K562 (cell line): ENCODE measurements at regions not wholly inside any gene's neighbourhood (a gene's known extent, or its start where the extent isn't known, plus 50 kb on each side); places are given as distances from the start of the nearest gene placed in this dataset.

Experiments used
- CTCF ChIP-seq, 3 experiments: IDR thresholded peaks in 2 of 3; conservative IDR thresholded peaks in 1 of 3; 2 replicates each; pipeline ENCODE4 v1.5.1; 2011 to 2012; ENCODE audit warnings: low read length in 3 of 3, mild to moderate bottlenecking in 3 of 3, control low read depth in 2 of 3, improper control_type of control experiment in 1 of 3, inconsistent platforms in 1 of 3, low read depth in 1 of 3, mixed read lengths in 1 of 3, moderate library complexity in 1 of 3; ENCODE audit not compliant: insufficient read depth in 2 of 3
- JUN ChIP-seq, 2 experiments: sonication (generic) in 1 of 2; formaldehyde crosslinking in 1 of 2; IDR thresholded peaks; 2 replicates each; pipeline versions ENCODE4 v1.6.1 to v1.8.0; 2012 to 2022; ENCODE audit warnings: borderline replicate concordance in 2 of 2, mild to moderate bottlenecking in 2 of 2, improper control_type of control experiment in 1 of 2, low read depth in 1 of 2, low read length in 1 of 2, missing genetic modification reagents in 1 of 2
- SIX5 ChIP-seq, 2 experiments: IDR thresholded peaks; 2 replicates each; pipeline ENCODE4 v1.6.1; 2011; ENCODE audit warnings: low read length in 2 of 2, borderline replicate concordance in 1 of 2, low read depth in 1 of 2, mild to moderate bottlenecking in 1 of 2, moderate library complexity in 1 of 2; ENCODE audit not compliant: insufficient read depth in 1 of 2
- THRAP3 ChIP-seq: fragments of 450-650 bp; IDR thresholded peaks from 2 replicates; pipeline ENCODE4 v1.6.1; 2016; ENCODE audit warnings: mild to moderate bottlenecking, inconsistent platforms, borderline replicate concordance
- ZNF354B ChIP-seq: fragments of 250-450 bp; sonication (Bioruptor Pico); IDR thresholded peaks from 2 replicates; pipeline ENCODE4 v1.4.0; 2020

GRCh38 chr4:61143461-61143860 is 56.7 kb upstream of the ADGRL3 start:
- TF ChIP-seq JUN (IDR thresholded peaks at IDR 0.05; ENCODE audit: borderline replicate concordance, low read depth, low read length) (no peak), JUN (CRISPR knock-in tag; IDR thresholded peaks at IDR 0.05; ENCODE audit: borderline replicate concordance) (no peak), THRAP3 (no peak), ZNF354B (CRISPR knock-in tag) (no peak), SIX5 (IDR thresholded peaks at IDR 0.05; ENCODE audit: borderline replicate concordance in 1 of 2, insufficient read depth in 1 of 2, low read depth in 1 of 2, low read length in 2 of 2) (no peak), CTCF (IDR thresholded peaks at IDR 0.05 in 2 of 3, conservative IDR thresholded peaks at IDR 0.05 in 1 of 3; ENCODE audit: insufficient read depth in 2 of 3, low read depth in 1 of 3, low read length in 3 of 3) (no peak)
